GM21528 (cell line): ENCODE measurements at regions not wholly inside any gene's neighbourhood (a gene's known extent, or its start where the extent isn't known, plus 50 kb on each side); places are given as distances from the start of the nearest gene placed in this dataset.
"Not testable (repeated sequence)": the region's sequence is repeated elsewhere in the genome, so short reads cannot be mapped to it uniquely, and the experiment has no call there.

Experiments used
- ATAC-seq: cut with Tn5 transposase; IDR thresholded peaks from one replicate; pipeline ENCODE4 v1.9.1; 2021; ENCODE audit warnings: mild to moderate bottlenecking, moderate library complexity; ENCODE audit not compliant: unreplicated experiment, low FRiP score

GRCh38 chr11:88061111-88061510 is 114.1 kb downstream of the RAB38 start:
- no peak for ATAC-seq

GRCh38 chr11:88059326-88059725 is 115.9 kb downstream of the RAB38 start:
- no peak for ATAC-seq

- no peak for ATAC-seq
These were observed 123.8 kb downstream of the RAB38 start for GRCh38 chr11:88051396-88051795.

GRCh38 chr11:88050247-88050646 is 125.0 kb downstream of the RAB38 start:
- no peak for ATAC-seq

- ATAC-seq, result not testable (repeated sequence)
These were observed 130.0 kb downstream of the RAB38 start for GRCh38 chr11:88045288-88045687.

- ATAC-seq, result not testable (repeated sequence)
These were observed 130.6 kb downstream of the RAB38 start for GRCh38 chr11:88044658-88045057.

- ATAC-seq, result no peak
These were observed 132.1 kb downstream of the RAB38 start for GRCh38 chr11:88043149-88043548.

- no peak for ATAC-seq
These were observed 132.6 kb downstream of the RAB38 start for GRCh38 chr11:88042647-88043046.

GRCh38 chr11:88042238-88042637 is 133.0 kb downstream of the RAB38 start:
- ATAC-seq, result no peak

GRCh38 chr11:88041679-88042078 is 133.6 kb downstream of the RAB38 start:
- no peak for ATAC-seq

GRCh38 chr11:88040148-88040496 is 135.1 kb downstream of the RAB38 start:
- ATAC-seq, result no peak

GRCh38 chr11:88039476-88040147 is 135.6 kb downstream of the RAB38 start:
- no peak for ATAC-seq

- ATAC-seq, result no peak
These were observed 137.2 kb downstream of the RAB38 start for GRCh38 chr11:88038063-88038462.

GRCh38 chr11:88036701-88037100 is 138.5 kb downstream of the RAB38 start:
- no peak for ATAC-seq

GRCh38 chr11:88035271-88035670 is 140.0 kb downstream of the RAB38 start:
- no peak for ATAC-seq

GRCh38 chr11:88017666-88018065 is 157.6 kb downstream of the RAB38 start:
- ATAC-seq, result no peak

- ATAC-seq, result peak; percentile 91
These were observed 158.7 kb downstream of the RAB38 start for GRCh38 chr11:88016392-88017170.

- ATAC-seq, result no peak
These were observed 160.1 kb downstream of the RAB38 start for GRCh38 chr11:88015170-88015569.

GRCh38 chr11:88013508-88014065 is 161.7 kb downstream of the RAB38 start:
- no peak for ATAC-seq

- no peak for ATAC-seq
These were observed 162.8 kb downstream of the RAB38 start for GRCh38 chr11:88012456-88012855.

GRCh38 chr11:87976009-87976408 is 199.2 kb downstream of the RAB38 start:
- ATAC-seq, result no peak

GRCh38 chr11:87974797-87975196 is 200.4 kb downstream of the RAB38 start:
- no peak for ATAC-seq
